Activated B cell treated with CpG ODN at 0.5 μM for 24 hours (primary cell): ENCODE measurements at regions not wholly inside any gene's neighbourhood (a gene's known extent, or its start where the extent isn't known, plus 50 kb on each side); places are given as distances from the start of the nearest gene placed in this dataset.
"Not testable (repeated sequence)": the region's sequence is repeated elsewhere in the genome, so short reads cannot be mapped to it uniquely, and the experiment has no call there.

Source experiments
- ATAC-seq: fragments of 200-7000 bp; cut with Tn5 transposase; one replicate; pipeline ENCODE4 v1.10.0; 2021; ENCODE audit warnings: low read depth, mild to moderate bottlenecking, moderate library complexity
- CTCF ChIA-PET: fragments of 350-600 bp; sonication (Branson Sonifier 250); formaldehyde crosslinking; loops from one replicate; lab custom pipeline; 2021; ENCODE audit warnings: antibody characterized with exemption; lab: Charles Lee
- POLR2A ChIA-PET: fragments of 350-600 bp; sonication (Branson Sonifier 250); formaldehyde crosslinking; loops from one replicate; lab custom pipeline; 2021; ENCODE audit warnings: antibody characterized with exemption; lab: Charles Lee
- DNase-seq: peaks from one replicate; pipeline ENCODE4 v3.0.0; 2022
- H3K27ac Mint-ChIP-seq: one replicate; pipeline ENCODE4 v1.8.0; 2020; ENCODE audit warnings: mixed read lengths
- H3K27me3 Mint-ChIP-seq: one replicate; pipeline ENCODE4 v1.8.0; 2021; ENCODE audit warnings: mixed read lengths
- H3K36me3 Mint-ChIP-seq: one replicate; pipeline ENCODE4 v1.8.0; 2021; ENCODE audit warnings: low read depth, mixed read lengths
- H3K4me1 Mint-ChIP-seq: one replicate; pipeline ENCODE4 v1.8.0; 2021; ENCODE audit warnings: mixed read lengths
- H3K4me3 Mint-ChIP-seq: one replicate; pipeline ENCODE4 v1.8.0; 2020; ENCODE audit warnings: mild to moderate bottlenecking, mixed read lengths
- H3K9me3 Mint-ChIP-seq: one replicate; pipeline ENCODE4 v1.8.0; 2020; ENCODE audit warnings: mixed read lengths
- CTCF ChIP-seq: fragments of 200-600 bp; IDR thresholded peaks from one replicate; pipeline ENCODE4 v1.8.0; 2022; ENCODE audit warnings: antibody characterized with exemption, mild to moderate bottlenecking
- intact Hi-C: fragments of 100-400 bp; cut with micrococcal nuclease; formaldehyde crosslinking; loops from one replicate; pipeline ENCODE4 v1.15.1; 2024

GRCh38 chr5:174529925-174530681, 194.3 kb upstream of the MSX2 start:
- Mint-ChIP-seq H3K4me3 (no peak overlapping the region), H3K27ac (no peak overlapping the region), H3K9me3 (peaks cover 2% of the 10 kb centered on the region), H3K4me1 (no peaks in the 10 kb centered on the region), H3K27me3 (peaks cover 4% of the 10 kb centered on the region), H3K36me3 (no peaks in the 10 kb centered on the region)
- ChIA-PET POLR2A (no interaction called here), CTCF (no interaction called here)
- TF ChIP-seq CTCF: no peak
- no peak for DNase-seq
- no peak for ATAC-seq
- intact Hi-C loops: no loop called here

- no peaks in the 10 kb centered on the region for H3K36me3 Mint-ChIP-seq
- POLR2A ChIA-PET: no interaction called here
- CTCF ChIA-PET: no interaction called here
- H3K9me3 Mint-ChIP-seq: no peaks in the 10 kb centered on the region
- ATAC-seq (no peak), DNase-seq (no peak)
- H3K4me3 Mint-ChIP-seq: no peak overlapping the region
- TF ChIP-seq CTCF: no peak
- peaks cover 4% of the 10 kb centered on the region for H3K27me3 Mint-ChIP-seq
- intact Hi-C loops: no loop called here
- no peaks in the 10 kb centered on the region for H3K4me1 Mint-ChIP-seq
- H3K27ac Mint-ChIP-seq: no peak overlapping the region
These were observed 192.6 kb upstream of the MSX2 start for GRCh38 chr5:174531782-174532191.

DNA sequence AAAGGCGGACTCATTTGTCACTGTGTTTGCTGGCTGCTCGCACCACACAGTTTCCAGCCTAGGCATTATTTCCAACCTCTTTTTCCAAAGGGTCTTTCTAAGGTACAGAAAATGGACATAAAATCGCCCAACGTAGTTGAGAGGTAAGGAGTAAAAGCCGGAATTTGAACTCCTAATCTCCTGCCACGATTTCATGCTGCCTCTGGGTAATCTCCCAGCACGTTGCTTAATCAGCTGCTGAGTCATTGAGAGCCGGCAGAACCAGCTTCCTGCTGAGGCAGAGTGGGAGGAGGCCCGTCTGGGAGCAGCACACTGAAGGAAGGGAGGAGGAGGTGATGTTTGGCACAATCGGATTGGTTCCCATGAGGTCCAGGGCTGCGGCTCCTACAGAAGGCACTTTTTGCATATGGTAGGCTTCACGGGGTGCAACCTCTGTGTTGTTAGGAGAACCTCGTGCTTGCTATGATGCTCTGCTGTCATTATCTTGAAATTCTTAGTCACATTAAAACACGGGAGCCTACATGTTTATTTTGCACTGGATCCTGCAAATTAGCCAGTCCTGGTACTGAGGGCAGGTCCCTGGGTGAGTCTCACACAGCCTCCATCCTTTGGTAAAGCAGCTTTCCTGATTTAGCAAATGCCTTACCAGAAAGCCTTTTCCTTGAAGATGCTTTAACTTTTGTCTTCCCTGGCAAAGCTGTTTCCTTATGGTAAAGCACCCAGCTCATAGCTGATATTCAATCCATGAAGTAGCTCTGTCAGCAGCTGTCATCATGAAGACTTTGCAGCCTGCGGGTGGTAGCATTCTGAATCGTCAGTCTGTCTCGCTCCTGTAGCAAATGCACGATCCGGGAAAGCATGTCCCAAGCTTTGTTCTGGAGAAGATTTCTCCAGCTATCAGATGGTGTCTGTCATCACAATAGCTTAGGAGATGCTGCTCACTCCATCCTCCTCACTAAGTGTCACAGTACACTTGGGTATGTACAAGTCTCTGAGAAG, 191.6 kb upstream of the MSX2 start:
- Mint-ChIP-seq H3K4me1 (no peaks in the 10 kb centered on the region), H3K4me3 (no peak overlapping the region), H3K9me3 (no peaks in the 10 kb centered on the region), H3K27me3 (peaks cover 4% of the 10 kb centered on the region), H3K27ac (no peak overlapping the region), H3K36me3 (no peaks in the 10 kb centered on the region)
- ChIA-PET POLR2A (no interaction called here), CTCF (no interaction called here)
- ATAC-seq (no peak), DNase-seq (no peak)
- no peak for TF ChIP-seq CTCF
- intact Hi-C loops: no loop called here

DNA sequence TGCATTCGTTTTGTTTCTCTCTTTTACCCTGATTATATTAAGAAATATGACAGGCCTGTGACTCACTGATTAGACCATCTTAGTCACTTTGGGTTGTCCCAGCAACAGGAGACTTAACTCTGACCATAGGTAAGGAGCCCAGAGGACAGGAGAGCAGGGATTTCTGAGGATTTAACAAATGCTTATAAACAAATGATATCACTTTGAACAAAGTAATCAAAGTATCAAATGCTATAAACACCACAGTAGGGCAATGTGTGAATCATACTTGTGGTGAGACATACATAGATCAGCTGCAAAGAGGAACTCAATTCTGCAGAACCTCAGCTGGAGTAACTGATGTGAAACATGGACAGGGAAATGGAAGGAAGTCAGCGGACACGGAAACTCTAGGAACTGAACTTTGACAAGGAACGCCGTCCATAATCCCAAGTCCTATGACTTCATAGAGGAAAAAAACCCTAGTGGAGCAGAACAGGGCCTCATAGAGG, 190.6 kb upstream of the MSX2 start:
- Mint-ChIP-seq H3K27ac (no peak overlapping the region), H3K9me3 (no peaks in the 10 kb centered on the region), H3K27me3 (peaks cover 2% of the 10 kb centered on the region), H3K4me3 (no peak overlapping the region), H3K36me3 (no peaks in the 10 kb centered on the region), H3K4me1 (no peaks in the 10 kb centered on the region)
- POLR2A ChIA-PET: no interaction called here
- CTCF ChIA-PET: no interaction called here
- ATAC-seq (no peak), DNase-seq (no peak)
- TF ChIP-seq CTCF: no peak
- intact Hi-C loops: no loop called here

DNA sequence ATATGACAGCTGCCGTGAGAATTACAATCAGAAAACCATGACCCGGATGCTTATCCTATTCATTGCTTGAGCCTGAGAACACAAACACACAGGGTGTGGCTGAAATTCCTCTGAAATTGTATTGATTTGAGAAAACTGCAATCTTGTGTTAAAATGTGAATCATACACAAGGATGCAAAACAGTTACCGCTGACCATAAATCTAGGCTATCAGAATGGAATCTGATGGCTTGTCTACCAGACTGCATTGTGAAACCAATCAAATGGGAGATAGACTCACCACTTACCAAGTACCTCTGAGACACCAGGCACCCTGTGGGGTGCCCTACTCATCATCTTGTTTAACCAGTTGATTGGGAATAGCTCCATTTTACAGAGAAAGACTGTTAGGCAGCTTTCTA, 188.7 kb upstream of the MSX2 start:
- no peaks in the 10 kb centered on the region for H3K9me3 Mint-ChIP-seq
- ATAC-seq (no peak), DNase-seq (no peak)
- H3K4me3 Mint-ChIP-seq: no peak overlapping the region
- no peak for TF ChIP-seq CTCF
- CTCF ChIA-PET: no interaction called here
- no peak overlapping the region for H3K27ac Mint-ChIP-seq
- POLR2A ChIA-PET: no interaction called here
- H3K27me3 Mint-ChIP-seq: peaks cover 2% of the 10 kb centered on the region
- intact Hi-C loops: no loop called here
- H3K36me3 Mint-ChIP-seq: no peaks in the 10 kb centered on the region
- H3K4me1 Mint-ChIP-seq: no peaks in the 10 kb centered on the region

DNA sequence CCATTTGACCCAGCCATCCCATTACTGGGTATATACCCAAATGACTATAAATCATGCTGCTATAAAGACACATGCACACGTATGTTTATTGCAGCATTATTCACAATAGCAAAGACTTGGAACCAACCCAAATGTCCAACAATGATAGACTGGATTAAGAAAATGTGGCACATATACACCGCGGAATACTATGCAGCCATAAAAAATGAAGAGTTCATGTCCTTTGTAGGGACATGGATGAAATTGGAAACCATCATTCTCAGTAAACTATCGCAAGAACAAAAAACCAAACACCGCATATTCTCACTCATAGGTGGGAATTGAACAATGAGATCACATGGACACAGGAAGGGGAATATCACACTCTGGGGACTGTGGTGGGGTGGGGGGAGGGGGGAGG, 184.6 kb upstream of the MSX2 start:
- H3K36me3 Mint-ChIP-seq, H3K4me3 Mint-ChIP-seq, H3K27me3 Mint-ChIP-seq, DNase-seq, H3K27ac Mint-ChIP-seq, CTCF ChIA-PET, H3K9me3 Mint-ChIP-seq, ATAC-seq, POLR2A ChIA-PET, H3K4me1 Mint-ChIP-seq, intact Hi-C loops: not testable (repeated sequence)
